ENCODE measurements at regions not wholly inside any gene's neighbourhood (a gene's known extent, or its start where the extent isn't known, plus 50 kb on each side); places are given as distances from the start of the nearest gene placed in this dataset.

- TF ChIP-seq CTCF (IDR thresholded peaks at IDR 0.05; ENCODE audit: extremely low read depth in 1 of 2, insufficient read depth in 1 of 2, low read depth in 1 of 2, low read length in 2 of 2) (no peak), POLR2A (IDR thresholded peaks at IDR 0.05; ENCODE audit: low read depth, low read length) (no peak), POLR2AphosphoS5 (IDR thresholded peaks at IDR 0.05; ENCODE audit: insufficient read depth, low read depth, low read length) (no peak)
Observed at GRCh38 chrX:55818673-55819375, 101.3 kb downstream of the RRAGB start.
